ENCODE measurements at regions not wholly inside any gene's neighbourhood (a gene's known extent, or its start where the extent isn't known, plus 50 kb on each side); places are given as distances from the start of the nearest gene placed in this dataset.

- DNase-seq: no peak
Measured at GRCh38 chr3:155029941-155030340, 50.2 kb upstream of the MME start.

- no peak for DNase-seq
Measured at GRCh38 chr3:155026999-155027591, 53.0 kb upstream of the MME start.

GRCh38 chr3:155024006-155024638 is 56.0 kb upstream of the MME start:
- DNase-seq: no peak

DNA sequence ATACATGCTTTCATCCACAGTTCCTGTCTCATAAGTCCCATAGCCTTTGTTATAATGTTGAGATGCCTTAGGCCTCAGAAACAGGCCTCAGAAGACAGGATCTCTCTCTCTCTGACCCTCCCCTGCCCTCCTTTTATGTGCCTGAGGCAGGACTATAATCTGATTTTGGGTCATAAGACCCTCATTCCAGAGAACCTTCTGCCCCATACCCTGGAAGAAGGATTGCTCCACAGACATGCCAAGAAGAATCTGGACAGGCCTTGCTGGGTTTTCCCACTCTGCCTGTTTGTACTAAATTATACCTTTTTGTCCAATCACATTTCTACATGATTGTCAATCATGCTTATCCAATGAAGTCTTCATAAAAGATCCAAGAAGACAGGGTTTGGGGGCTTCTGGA is 57.2 kb upstream of the MME start:
- no peak for DNase-seq

DNA sequence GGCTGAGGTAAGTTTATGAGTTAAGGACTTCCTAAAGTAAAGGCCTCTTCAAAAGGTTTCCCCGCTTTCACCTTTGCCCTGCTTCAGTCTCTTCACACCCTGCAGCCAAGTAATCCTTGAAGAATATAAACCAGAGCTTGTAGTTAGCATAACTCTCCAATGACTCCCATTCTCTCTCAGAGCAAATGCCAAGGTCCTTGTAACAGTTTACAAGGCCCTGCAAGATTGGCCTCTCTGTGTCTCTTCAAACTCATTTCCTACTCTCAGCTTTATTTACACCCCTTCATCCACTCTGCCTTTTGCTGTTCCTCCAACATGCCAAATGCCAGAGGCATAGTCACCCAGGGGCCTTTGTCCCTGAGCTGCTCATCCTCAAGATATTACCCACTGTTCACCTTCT is 60.5 kb upstream of the MME start:
- DNase-seq: peak; percentile 41

DNA sequence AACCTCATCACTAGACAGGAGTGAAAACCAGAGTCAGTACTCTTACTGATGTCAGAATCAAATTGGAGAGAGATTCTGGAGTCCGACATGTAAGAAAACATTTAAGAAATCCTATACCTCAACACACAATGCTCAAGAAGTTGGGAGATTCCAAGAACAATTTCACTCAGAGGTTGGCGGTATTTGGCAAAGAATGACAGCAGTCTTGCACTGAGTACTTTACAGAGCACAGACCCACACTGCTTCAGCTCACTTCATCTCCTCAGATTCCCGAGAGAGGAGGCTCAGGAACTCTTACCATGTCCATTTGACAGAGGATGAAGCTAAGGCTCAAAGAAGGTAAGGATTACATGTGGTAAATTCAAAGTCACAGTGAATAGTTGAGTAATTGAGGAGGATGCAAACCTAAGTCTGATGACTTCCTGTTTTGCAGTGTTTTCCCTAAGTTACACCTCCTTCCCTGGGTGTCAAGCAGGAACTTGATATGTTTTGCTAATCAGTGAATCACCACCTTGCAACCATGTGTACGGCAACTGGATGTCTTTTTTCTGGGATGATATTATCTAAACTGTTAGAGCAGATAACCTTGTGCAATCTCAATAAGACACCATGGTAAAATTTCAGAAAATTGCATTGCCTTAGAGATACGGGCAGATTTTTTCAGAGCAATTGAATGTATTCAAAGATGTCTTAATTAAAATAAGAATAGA is 61.3 kb upstream of the MME start:
- peak; percentile 37 for DNase-seq

GRCh38 chr3:155015776-155016436 is 64.2 kb upstream of the MME start:
- peak; percentile 53 for DNase-seq

DNA sequence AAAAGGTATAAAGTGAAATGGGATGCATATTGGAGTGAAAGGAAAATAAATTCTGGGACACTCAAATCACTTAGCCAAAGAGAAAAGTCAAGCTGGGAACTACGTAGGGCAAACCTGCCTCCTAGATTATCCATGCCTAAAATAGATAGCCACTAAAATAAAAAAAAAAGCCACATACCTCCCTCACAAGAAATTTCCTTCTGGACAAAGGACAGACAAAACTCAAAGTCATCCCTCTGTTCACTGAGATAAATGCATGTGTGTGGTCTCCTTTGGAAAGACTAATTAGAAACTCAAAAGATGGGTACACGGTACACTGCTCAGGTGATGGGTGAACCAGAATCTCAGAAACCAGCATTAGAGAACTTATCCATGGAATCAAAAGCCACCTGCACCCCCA is 65.2 kb upstream of the MME start:
- no peak for DNase-seq

DNA sequence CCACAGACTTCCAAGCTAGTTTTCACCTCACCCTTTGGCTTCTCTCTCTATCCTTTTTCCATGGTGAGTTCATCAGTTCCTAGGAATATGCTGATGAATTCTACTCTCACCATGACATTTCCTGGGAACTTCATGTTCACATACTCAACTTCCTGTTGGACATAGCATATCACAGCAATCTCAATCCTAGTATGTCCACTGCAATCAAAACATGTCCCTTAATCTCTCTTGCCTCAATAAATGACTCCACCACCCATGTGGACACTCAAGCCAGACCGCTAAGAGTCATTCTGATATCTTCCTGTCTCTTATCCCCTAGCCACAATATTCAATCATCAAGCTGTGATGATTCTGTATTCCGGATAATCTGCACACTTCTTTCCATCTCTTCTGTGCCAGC is 66.7 kb upstream of the MME start:
- DNase-seq: no peak

- DNase-seq: no peak
Measured at GRCh38 chr3:155012584-155012983, 67.5 kb upstream of the MME start.

GRCh38 chr3:155010416-155010815 is 69.7 kb upstream of the MME start:
- DNase-seq: no peak

GRCh38 chr3:155009217-155009616 is 70.9 kb upstream of the MME start:
- no peak for DNase-seq

- DNase-seq: peak; percentile 20
Measured at GRCh38 chr3:155007729-155008128, 72.4 kb upstream of the MME start.

- DNase-seq: no peak
Measured at GRCh38 chr3:155001289-155002010, 78.7 kb upstream of the MME start.

DNA sequence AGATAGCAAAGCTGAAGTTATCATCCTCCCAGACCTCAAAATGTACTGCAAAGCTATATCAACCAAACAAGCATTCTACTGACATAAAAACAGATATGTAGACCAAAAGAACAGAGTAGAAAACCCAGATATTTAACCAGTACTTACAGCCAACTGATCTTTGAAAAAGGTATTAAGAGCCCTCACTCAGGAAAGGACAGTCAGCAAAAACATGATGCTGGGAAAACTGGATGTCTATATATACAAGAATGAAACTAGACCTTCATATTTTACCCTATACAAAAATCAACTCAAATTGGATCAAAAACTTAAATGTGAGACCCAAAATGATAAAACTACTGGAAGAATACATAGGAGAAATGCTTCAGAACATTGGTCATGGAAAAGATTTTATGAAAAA is 87.5 kb upstream of the MME start:
- no peak for DNase-seq

DNA sequence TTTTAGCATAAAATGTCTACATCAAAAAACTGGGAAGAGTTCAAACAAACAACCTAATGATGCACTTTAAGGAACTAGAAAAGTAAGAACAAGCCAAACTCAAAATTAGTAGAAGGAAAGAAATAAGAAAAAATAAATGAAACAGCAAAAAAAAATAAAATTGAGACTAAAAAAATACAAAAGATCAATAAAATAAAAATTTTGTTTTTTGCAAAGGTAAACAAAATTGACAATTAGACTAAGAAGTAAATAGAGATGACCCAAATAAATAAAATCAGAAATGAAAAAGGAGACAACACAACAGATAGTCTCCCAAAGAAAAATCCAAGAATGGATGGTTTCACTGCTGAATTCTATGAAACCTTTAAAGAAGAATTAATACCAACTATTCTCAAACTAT is 89.6 kb upstream of the MME start:
- no peak for DNase-seq

DNA sequence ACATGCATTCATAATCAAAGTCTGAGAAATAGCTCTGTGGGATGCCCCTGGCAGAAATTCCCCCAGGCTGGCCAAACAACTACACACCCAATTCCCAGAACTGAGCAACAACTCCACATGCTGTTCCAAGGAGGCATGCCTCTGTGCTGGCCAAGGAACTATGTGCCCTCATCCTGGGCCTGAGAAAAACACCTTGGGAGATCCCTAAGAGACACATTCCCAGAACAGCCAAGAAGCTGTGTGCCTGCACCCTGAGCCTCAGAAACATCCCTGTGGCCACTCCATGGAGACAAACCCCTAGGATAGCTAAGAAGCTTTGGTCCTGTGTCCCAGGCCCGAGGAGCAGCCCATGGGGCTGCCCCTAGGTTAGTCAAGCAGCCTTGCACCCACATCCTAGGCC is 92.3 kb upstream of the MME start:
- no peak for DNase-seq

- no peak for DNase-seq
Measured at GRCh38 chr3:154981664-154982063, 98.5 kb upstream of the MME start.

- DNase-seq: no peak
Measured at GRCh38 chr3:154981201-154981600, 98.9 kb upstream of the MME start.

- DNase-seq: no peak
Measured at GRCh38 chr3:154979331-154979730, 100.8 kb upstream of the MME start.

- DNase-seq: no peak
Measured at GRCh38 chr3:154977666-154978065, 102.5 kb upstream of the MME start.

- DNase-seq: no peak
Measured at GRCh38 chr3:154976072-154976983, 103.8 kb upstream of the MME start.
